ENCODE measurements at regions not wholly inside any gene's neighbourhood (a gene's known extent, or its start where the extent isn't known, plus 50 kb on each side); places are given as distances from the start of the nearest gene placed in this dataset.

DNA sequence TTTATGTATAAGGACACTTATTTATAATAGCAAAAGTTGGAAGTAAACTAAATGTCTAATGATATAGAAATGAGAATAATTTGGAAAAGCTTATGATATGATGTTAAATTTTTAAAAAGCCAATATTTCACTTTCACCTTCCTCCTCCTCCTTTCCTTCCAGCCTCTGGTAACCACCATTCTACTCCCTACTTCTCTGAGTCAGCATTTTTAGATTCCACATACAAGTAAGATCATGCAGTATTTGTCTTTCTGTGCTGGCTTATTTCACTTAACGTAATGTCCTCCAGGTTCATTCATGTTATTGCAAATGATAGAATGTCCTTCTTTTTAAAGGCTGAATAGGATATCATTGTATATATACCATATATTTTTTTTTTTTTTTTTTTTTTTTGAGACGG is 180.2 kb downstream of the RNF144B start:
- no peaks in the 10 kb centered on the region for H3K36me3 ChIP-seq (ENCODE audit: control insufficient read depth, insufficient read depth, low read length)
- no peak overlapping the region for H3K4me3 Mint-ChIP-seq
- no peaks in the 10 kb centered on the region for H3K9me3 Mint-ChIP-seq
- no peak overlapping the region for H3K27ac Mint-ChIP-seq
- no peak overlapping the region for H3K4me3 ChIP-seq (ENCODE audit: low read length)
- peaks cover 3% of the 10 kb centered on the region for H3K27me3 Mint-ChIP-seq (ENCODE audit: insufficient read depth)
- no peaks in the 10 kb centered on the region for H3K36me3 Mint-ChIP-seq (ENCODE audit: low read depth)
- 97% methylated on average over 2 of the region's 2 CpGs; no CpG with 5 or more reads in 1 of the 2 experiments for WGBS, 2 experiments (ENCODE audit: insufficient coverage in 1 of 2, insufficient read length in 1 of 2)
- no peaks in the 10 kb centered on the region for H3K4me1 Mint-ChIP-seq
- no peaks in the 10 kb centered on the region for H3K9me3 ChIP-seq (ENCODE audit: control insufficient read depth, low read length)
- H3K4me1 ChIP-seq (ENCODE audit: control insufficient read depth, insufficient read depth, low read length): no peaks in the 10 kb centered on the region
- H3K27me3 ChIP-seq (ENCODE audit: control insufficient read depth, insufficient read depth, low read length, poor library complexity, severe bottlenecking): no peaks in the 10 kb centered on the region
- no peak overlapping the region for H3K27ac ChIP-seq (ENCODE audit: low read depth, low read length)
- H3K9ac ChIP-seq (ENCODE audit: extremely low read depth, low read length, poor library complexity, severe bottlenecking): no peak overlapping the region
- no peak for DNase-seq
- TF ChIP-seq, protein P1, sequence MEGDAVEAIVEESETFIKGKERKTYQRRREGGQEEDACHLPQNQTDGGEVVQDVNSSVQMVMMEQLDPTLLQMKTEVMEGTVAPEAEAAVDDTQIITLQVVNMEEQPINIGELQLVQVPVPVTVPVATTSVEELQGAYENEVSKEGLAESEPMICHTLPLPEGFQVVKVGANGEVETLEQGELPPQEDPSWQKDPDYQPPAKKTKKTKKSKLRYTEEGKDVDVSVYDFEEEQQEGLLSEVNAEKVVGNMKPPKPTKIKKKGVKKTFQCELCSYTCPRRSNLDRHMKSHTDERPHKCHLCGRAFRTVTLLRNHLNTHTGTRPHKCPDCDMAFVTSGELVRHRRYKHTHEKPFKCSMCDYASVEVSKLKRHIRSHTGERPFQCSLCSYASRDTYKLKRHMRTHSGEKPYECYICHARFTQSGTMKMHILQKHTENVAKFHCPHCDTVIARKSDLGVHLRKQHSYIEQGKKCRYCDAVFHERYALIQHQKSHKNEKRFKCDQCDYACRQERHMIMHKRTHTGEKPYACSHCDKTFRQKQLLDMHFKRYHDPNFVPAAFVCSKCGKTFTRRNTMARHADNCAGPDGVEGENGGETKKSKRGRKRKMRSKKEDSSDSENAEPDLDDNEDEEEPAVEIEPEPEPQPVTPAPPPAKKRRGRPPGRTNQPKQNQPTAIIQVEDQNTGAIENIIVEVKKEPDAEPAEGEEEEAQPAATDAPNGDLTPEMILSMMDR (conservative IDR thresholded peaks at IDR 0.05): no peak

DNA sequence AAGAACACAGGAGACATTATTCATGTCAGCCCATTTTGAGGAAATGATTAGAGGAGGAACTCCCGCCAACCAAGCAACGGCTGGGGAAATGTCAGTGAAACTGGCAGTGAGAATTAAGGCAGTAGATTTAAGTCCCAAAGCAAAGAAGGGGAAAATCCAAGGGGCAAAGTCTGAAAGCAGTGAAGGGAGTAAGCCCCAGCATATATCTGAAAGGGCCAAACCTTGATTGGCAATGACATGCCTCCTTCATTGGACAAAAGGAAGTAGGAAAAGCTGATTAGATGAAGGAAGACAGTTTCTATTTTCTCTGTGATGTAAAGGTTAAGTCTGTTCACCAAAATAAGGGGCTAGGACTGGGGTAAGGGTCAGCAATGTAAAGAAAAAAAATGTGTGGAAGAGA is 190.3 kb downstream of the RNF144B start:
- Mint-ChIP-seq H3K9me3 (no peaks in the 10 kb centered on the region), H3K27ac (no peak overlapping the region), H3K4me3 (no peak overlapping the region), H3K4me1 (no peaks in the 10 kb centered on the region), H3K27me3 (ENCODE audit: insufficient read depth) (no peaks in the 10 kb centered on the region), H3K36me3 (ENCODE audit: low read depth) (no peaks in the 10 kb centered on the region)
- TF ChIP-seq, protein P1 (conservative IDR thresholded peaks at IDR 0.05): no peak
- Histone ChIP-seq H3K9ac (ENCODE audit: extremely low read depth, low read length, poor library complexity, severe bottlenecking) (no peak overlapping the region), H3K36me3 (ENCODE audit: control insufficient read depth, insufficient read depth, low read length) (no peaks in the 10 kb centered on the region), H3K27ac (ENCODE audit: low read depth, low read length) (no peak overlapping the region), H3K4me1 (ENCODE audit: control insufficient read depth, insufficient read depth, low read length) (no peaks in the 10 kb centered on the region), H3K9me3 (ENCODE audit: control insufficient read depth, low read length) (no peaks in the 10 kb centered on the region), H3K4me3 (ENCODE audit: low read length) (no peak overlapping the region), H3K27me3 (ENCODE audit: control insufficient read depth, insufficient read depth, low read length, poor library complexity, severe bottlenecking) (no peaks in the 10 kb centered on the region)
- WGBS, 2 experiments (ENCODE audit: insufficient coverage in 1 of 2, insufficient read length in 1 of 2): 68 to 75% methylated on average over 2 of the region's 2 CpGs
- DNase-seq: no peak

DNA sequence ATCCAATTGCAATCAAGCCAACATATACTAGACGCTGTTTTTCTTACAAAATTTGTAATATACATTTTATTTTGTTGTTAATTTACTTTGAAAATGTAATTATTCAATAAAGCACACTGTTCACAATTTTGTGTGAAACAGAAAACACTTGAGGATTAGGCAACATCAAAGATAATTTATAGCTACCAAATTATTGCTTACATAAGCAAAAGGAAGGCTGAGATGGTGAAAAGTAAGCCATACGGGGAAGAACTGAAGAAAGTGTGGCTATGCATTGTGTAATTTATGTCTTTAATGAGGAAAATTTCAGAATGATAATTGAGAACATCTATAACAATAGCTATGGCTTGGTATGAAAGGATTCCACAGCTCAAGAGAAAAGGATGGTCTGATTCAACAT is 192.0 kb downstream of the RNF144B start:
- Mint-ChIP-seq H3K4me1 (no peaks in the 10 kb centered on the region), H3K4me3 (no peak overlapping the region), H3K9me3 (no peaks in the 10 kb centered on the region), H3K27ac (no peak overlapping the region), H3K36me3 (ENCODE audit: low read depth) (no peaks in the 10 kb centered on the region), H3K27me3 (ENCODE audit: insufficient read depth) (no peaks in the 10 kb centered on the region)
- TF ChIP-seq, protein P1 (conservative IDR thresholded peaks at IDR 0.05): no peak
- DNase-seq: no peak
- H3K9ac ChIP-seq (ENCODE audit: extremely low read depth, low read length, poor library complexity, severe bottlenecking): no peak overlapping the region
- H3K4me3 ChIP-seq (ENCODE audit: low read length): no peak overlapping the region
- WGBS, 2 experiments (ENCODE audit: insufficient coverage in 1 of 2, insufficient read length in 1 of 2): 88 to 100% methylated on average over 1 of the region's 2 CpGs
- H3K9me3 ChIP-seq (ENCODE audit: control insufficient read depth, low read length): no peaks in the 10 kb centered on the region
- H3K27ac ChIP-seq (ENCODE audit: low read depth, low read length): no peak overlapping the region
- H3K36me3 ChIP-seq (ENCODE audit: control insufficient read depth, insufficient read depth, low read length): no peaks in the 10 kb centered on the region
- H3K27me3 ChIP-seq (ENCODE audit: control insufficient read depth, insufficient read depth, low read length, poor library complexity, severe bottlenecking): no peaks in the 10 kb centered on the region
- no peaks in the 10 kb centered on the region for H3K4me1 ChIP-seq (ENCODE audit: control insufficient read depth, insufficient read depth, low read length)

Measured in endodermal cell (in vitro differentiated cells).